Astrocyte of the spinal cord (primary cell): ENCODE measurements at regions not wholly inside any gene's neighbourhood (a gene's known extent, or its start where the extent isn't known, plus 50 kb on each side); places are given as distances from the start of the nearest gene placed in this dataset.

Source experiments
- DNase-seq: peaks from one replicate; pipeline ENCODE4 v3.0.0; 2011; ENCODE audit warnings: low read depth, low spot score
- H3K4me3 ChIP-seq: 2 replicates; pipeline ENCODE4 v1.5.1; 2011; ENCODE audit warnings: low read depth, mild to moderate bottlenecking, low read length, moderate library complexity
- CTCF ChIP-seq: IDR thresholded peaks from 2 replicates; pipeline ENCODE4 v1.5.1; 2012; ENCODE audit warnings: low read depth, mild to moderate bottlenecking, low read length, inconsistent platforms
- in situ Hi-C: cut with HindIII; loops from 2 replicates; pipeline ENCODE4 v1.10.0; 2017; ENCODE audit warnings: low sequenced_read_pairs

GRCh38 chr5:52693836-52694235, 93.9 kb upstream of the ITGA1 start:
- no peak overlapping the region for H3K4me3 ChIP-seq
- no peak for TF ChIP-seq CTCF
- in situ Hi-C loops = no loop called here
- DNase-seq = no peak

DNA sequence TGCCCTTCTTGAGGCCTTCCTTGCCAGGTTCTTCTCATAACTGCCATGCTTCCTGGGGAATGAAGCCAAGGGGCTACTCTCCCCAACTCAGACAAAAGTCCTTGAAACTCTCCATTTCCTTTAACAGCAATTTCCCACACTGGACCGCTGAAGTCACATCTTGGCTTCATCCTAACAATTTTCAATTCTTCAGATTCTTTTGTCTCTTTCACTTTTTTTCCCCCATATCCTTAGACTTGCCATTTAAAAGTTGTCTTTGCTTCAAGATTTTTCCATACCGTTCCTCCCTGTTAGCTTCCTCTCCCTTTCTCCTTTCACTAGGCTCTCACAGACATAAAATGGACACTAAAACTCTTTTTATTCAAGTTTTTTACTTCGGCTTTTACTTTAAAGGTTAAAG, 93.1 kb upstream of the ITGA1 start:
- DNase-seq = no peak
- no peak for TF ChIP-seq CTCF
- in situ Hi-C loops = no loop called here
- H3K4me3 ChIP-seq = no peak overlapping the region

- TF ChIP-seq CTCF = no peak
- no peak for DNase-seq
These were observed 84.8 kb upstream of the ITGA1 start for GRCh38 chr5:52702877-52703276.

GRCh38 chr5:52703321-52703720, 84.4 kb upstream of the ITGA1 start:
- no peak overlapping the region for H3K4me3 ChIP-seq
- in situ Hi-C loops = no loop called here
- TF ChIP-seq CTCF = no peak
- DNase-seq = no peak

More at GRCh38 chr5:52702877-52703276, 84.8 kb upstream of the ITGA1 start:
- in situ Hi-C loops = no loop called here
- H3K4me3 ChIP-seq = no peak overlapping the region

DNA sequence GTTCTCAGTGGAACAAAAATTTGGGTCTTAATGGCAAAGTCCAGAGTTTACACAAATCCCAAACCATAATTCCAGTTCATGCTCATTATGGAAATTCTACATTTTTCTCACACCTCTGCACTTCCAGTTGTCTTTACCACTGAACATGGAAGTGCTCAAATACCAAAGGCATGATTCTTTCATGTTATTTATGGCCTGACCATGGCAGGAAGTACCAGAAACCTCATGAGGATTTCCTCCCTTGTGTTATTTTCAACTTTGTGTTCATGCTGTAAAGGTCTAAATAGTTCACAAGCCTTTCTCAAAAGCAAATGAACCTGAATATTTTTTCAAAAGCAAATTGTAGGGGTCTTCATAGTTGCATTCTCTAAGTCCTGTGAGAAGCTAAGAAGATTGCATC, 82.0 kb upstream of the ITGA1 start:
- TF ChIP-seq CTCF = no peak
- H3K4me3 ChIP-seq = no peak overlapping the region
- in situ Hi-C loops = no loop called here
- no peak for DNase-seq

DNA sequence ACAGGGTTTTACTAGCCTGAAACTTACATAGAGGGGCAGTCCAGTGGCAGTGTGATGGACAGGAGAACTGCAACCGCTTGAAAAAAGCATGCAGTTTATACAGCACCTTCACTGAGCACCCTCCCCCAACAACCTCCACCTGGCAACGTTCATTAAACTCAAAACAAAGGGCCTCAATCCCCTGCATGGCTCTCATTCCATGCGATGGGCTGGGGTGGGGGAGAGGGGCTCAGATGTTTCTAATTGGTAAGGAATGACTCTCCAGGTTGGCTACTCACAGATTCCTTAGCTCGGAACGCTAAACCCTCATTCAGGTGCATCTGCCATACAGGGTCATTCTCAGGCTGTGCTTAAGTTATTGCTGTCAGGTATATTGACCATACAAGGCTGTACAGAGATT, 80.9 kb upstream of the ITGA1 start:
- H3K4me3 ChIP-seq = no peak overlapping the region
- no peak for DNase-seq
- in situ Hi-C loops = no loop called here
- no peak for TF ChIP-seq CTCF

- in situ Hi-C loops = no loop called here
These were observed 80.1 kb upstream of the ITGA1 start for GRCh38 chr5:52707616-52708015.

More at GRCh38 chr5:52707616-52708015, 80.1 kb upstream of the ITGA1 start:
- DNase-seq = no peak
- no peak overlapping the region for H3K4me3 ChIP-seq
- TF ChIP-seq CTCF = no peak
